ENCODE measurements at regions not wholly inside any gene's neighbourhood (a gene's known extent, or its start where the extent isn't known, plus 50 kb on each side); places are given as distances from the start of the nearest gene placed in this dataset.
"Not testable (repeated sequence)": the region's sequence is repeated elsewhere in the genome, so short reads cannot be mapped to it uniquely, and the experiment has no call there.

GRCh38 chr6:97775012-97775411 lies 492.0 kb upstream of the MMS22L start:
- Histone ChIP-seq H3K9me3 (no peaks in the 10 kb centered on the region), H3K36me3 (replicated peaks in 1 of 2; ENCODE audit: insufficient read depth in 1 of 2, low read depth in 2 of 2) (no peaks in the 10 kb centered on the region), H3K27me3 (no peaks in the 10 kb centered on the region), H3K4me1 (no peaks in the 10 kb centered on the region), H3K27ac (no peak overlapping the region), H3K4me3 (no peak overlapping the region)
- TF ChIP-seq POLR2A (IDR thresholded peaks at IDR 0.05) (no peak), CTCF (IDR thresholded peaks at IDR 0.05) (no peak)
- ATAC-seq (no peak), DNase-seq (no peak)
- 64% methylated on average over 3 of the region's 5 CpGs; no CpG with 5 or more reads in 1 of the 2 donors for WGBS, 2 donors
- intact Hi-C loops (cut with DNase I): no loop called here

- no peak for TF ChIP-seq CTCF (IDR thresholded peaks at IDR 0.05)
- Histone ChIP-seq H3K27ac (no peak overlapping the region), H3K27me3 (no peaks in the 10 kb centered on the region), H3K36me3 (replicated peaks in 1 of 2; ENCODE audit: insufficient read depth in 1 of 2, low read depth in 2 of 2) (no peaks in the 10 kb centered on the region), H3K9me3 (no peaks in the 10 kb centered on the region), H3K4me3 (no peak overlapping the region), H3K4me1 (no peaks in the 10 kb centered on the region)
- DNase-seq (no peak), ATAC-seq (no peak)
- WGBS, 2 donors: 43 to 47% methylated on average over 5 of the region's 5 CpGs
- intact Hi-C loops (cut with DNase I): no loop called here
Measured at GRCh38 chr6:97778290-97779038, 495.4 kb upstream of the MMS22L start.

- intact Hi-C loops (cut with DNase I); H3K4me1 ChIP-seq; H3K4me3 ChIP-seq; H3K36me3 ChIP-seq (replicated peaks in 1 of 2; ENCODE audit: insufficient read depth in 1 of 2, low read depth in 2 of 2); ATAC-seq; H3K27me3 ChIP-seq; DNase-seq; H3K27ac ChIP-seq; H3K9me3 ChIP-seq: not testable (repeated sequence)
- 72 to 81% methylated on average over 5 of the region's 6 CpGs for WGBS, 2 donors
Measured at GRCh38 chr6:97779039-97779766, 496.2 kb upstream of the MMS22L start.

GRCh38 chr6:97790926-97791590 lies 508.0 kb upstream of the MMS22L start:
- no peaks in the 10 kb centered on the region for H3K4me1 ChIP-seq
- H3K36me3 ChIP-seq (replicated peaks in 1 of 2; ENCODE audit: insufficient read depth in 1 of 2, low read depth in 2 of 2): no peaks in the 10 kb centered on the region
- DNase-seq (no peak), ATAC-seq (no peak)
- intact Hi-C loops (cut with DNase I): no loop called here
- WGBS, 2 donors: 72 to 79% methylated on average over 13 to 20 of the region's 20 CpGs
- H3K4me3 ChIP-seq: no peak overlapping the region
- no peaks in the 10 kb centered on the region for H3K9me3 ChIP-seq
- H3K27me3 ChIP-seq: no peaks in the 10 kb centered on the region
- H3K27ac ChIP-seq: no peak overlapping the region
- TF ChIP-seq POLR2A (IDR thresholded peaks at IDR 0.05) (no peak), CTCF (IDR thresholded peaks at IDR 0.05) (no peak)

GRCh38 chr6:97805596-97805995 lies 522.6 kb upstream of the MMS22L start:
- Histone ChIP-seq H3K36me3 (replicated peaks in 1 of 2; ENCODE audit: insufficient read depth in 1 of 2, low read depth in 2 of 2) (no peaks in the 10 kb centered on the region), H3K27ac (no peak overlapping the region), H3K4me1 (no peaks in the 10 kb centered on the region), H3K27me3 (no peaks in the 10 kb centered on the region), H3K9me3 (no peaks in the 10 kb centered on the region), H3K4me3 (no peak overlapping the region)
- ATAC-seq (no peak), DNase-seq (no peak)
- no peak for TF ChIP-seq POLR2A (IDR thresholded peaks at IDR 0.05)
- no peak for TF ChIP-seq CTCF (IDR thresholded peaks at IDR 0.05)
- intact Hi-C loops (cut with DNase I): no loop called here
